Caco-2 (cell line): ENCODE measurements at regions not wholly inside any gene's neighbourhood (a gene's known extent, or its start where the extent isn't known, plus 50 kb on each side); places are given as distances from the start of the nearest gene placed in this dataset.

Experiments
- BruUV-seq: library from RNA; stranded (reverse); fragments of 400-500 nt; replicated peaks from 2 replicates; lab custom pipeline; 2021; lab: Mats Ljungman, UMichigan
- CTCF ChIA-PET: fragments of 300-600 bp; sonication (Branson Sonifier 250); formaldehyde crosslinking; loops from one replicate; lab custom pipeline; 2022; ENCODE audit warnings: antibody characterized with exemption; lab: Charles Lee
- POLR2A ChIA-PET: fragments of 300-600 bp; sonication (Branson Sonifier 250); formaldehyde crosslinking; loops from one replicate; lab custom pipeline; 2022; ENCODE audit warnings: antibody characterized with exemption; lab: Charles Lee
- DNase-seq, 2 experiments: peaks; one replicate each; pipeline versions ENCODE4 v3.0.0 to v3.0.0-alpha.2; 2020 to 2022
- H3K27me3 ChIP-seq: replicated peaks from 2 replicates; pipeline ENCODE4 v1.6.0; 2011; ENCODE audit warnings: low read length; ENCODE audit not compliant: control insufficient read depth, insufficient read depth
- H3K36me3 ChIP-seq: 2 replicates; pipeline ENCODE4 v1.5.1; 2011; ENCODE audit warnings: low read length; ENCODE audit not compliant: control insufficient read depth, insufficient read depth
- H3K4me1 ChIP-seq: fragments of 250-450 bp; sonication (Bioruptor Pico); 2 replicates; pipeline ENCODE4 v1.5.1; 2020; ENCODE audit warnings: mild to moderate bottlenecking
- H3K4me3 ChIP-seq: 2 replicates; pipeline ENCODE4 v1.5.1; 2011; ENCODE audit warnings: low read depth, mild to moderate bottlenecking, control low read depth, low read length
- H3K9me3 ChIP-seq: fragments of 250-450 bp; sonication (Bioruptor Pico); 2 replicates; pipeline ENCODE4 v1.5.1; 2020; ENCODE audit warnings: mild to moderate bottlenecking, moderate library complexity
- H3K27ac Mint-ChIP-seq: one replicate; pipeline ENCODE4 v1.8.0; 2022; ENCODE audit warnings: mixed read lengths; ENCODE audit not compliant: unreplicated experiment
- H3K27me3 Mint-ChIP-seq: one replicate; pipeline ENCODE4 v1.8.0; 2022; ENCODE audit warnings: mixed read lengths; ENCODE audit not compliant: insufficient read depth, unreplicated experiment
- H3K36me3 Mint-ChIP-seq: one replicate; pipeline ENCODE4 v1.8.0; 2022; ENCODE audit warnings: mild to moderate bottlenecking, mixed read lengths; ENCODE audit not compliant: insufficient read depth, unreplicated experiment
- H3K4me1 Mint-ChIP-seq: one replicate; pipeline ENCODE4 v1.8.0; 2022; ENCODE audit warnings: low read depth, mixed read lengths; ENCODE audit not compliant: unreplicated experiment
- H3K4me3 Mint-ChIP-seq: one replicate; pipeline ENCODE4 v1.8.0; 2022; ENCODE audit warnings: mild to moderate bottlenecking, moderate library complexity, mixed read lengths; ENCODE audit not compliant: unreplicated experiment
- H3K9me3 Mint-ChIP-seq: one replicate; pipeline ENCODE4 v1.8.0; 2022; ENCODE audit warnings: mixed read lengths; ENCODE audit not compliant: unreplicated experiment
- CTCF ChIP-seq, 2 experiments: fragments of 200-600 bp in 1 of 2; IDR thresholded peaks; 1 replicate in 1 of 2; 2 replicates in 1 of 2; pipeline versions ENCODE4 v1.5.1 to v1.8.0; 2011 to 2022; ENCODE audit warnings: antibody characterized with exemption in 1 of 2, control low read depth in 1 of 2, inconsistent platforms in 1 of 2, low read depth in 1 of 2, low read length in 1 of 2, mild to moderate bottlenecking in 1 of 2, moderate library complexity in 1 of 2; ENCODE audit not compliant: insufficient read depth in 1 of 2, severe bottlenecking in 1 of 2, unreplicated experiment in 1 of 2
- intact Hi-C: fragments of 100-400 bp; cut with micrococcal nuclease; formaldehyde crosslinking; loops from one replicate; pipeline ENCODE4 v1.10.0; 2022; ENCODE audit not compliant: unreplicated experiment

- DNase-seq: no peak
- Histone ChIP-seq H3K27me3 (no peaks in the 10 kb centered on the region), H3K4me1 (no peaks in the 10 kb centered on the region), H3K4me3 (no peak overlapping the region), H3K36me3 (no peaks in the 10 kb centered on the region), H3K9me3 (no peaks in the 10 kb centered on the region)
- no peak overlapping the region for H3K27ac Mint-ChIP-seq
- ChIA-PET CTCF (no interaction called here), POLR2A (no interaction called here)
- no peaks in the 10 kb centered on the region for H3K36me3 Mint-ChIP-seq
- TF ChIP-seq CTCF (IDR thresholded peaks at IDR 0.05; ENCODE audit: insufficient read depth in 1 of 2, low read depth in 1 of 2, low read length in 1 of 2, severe bottlenecking in 1 of 2, unreplicated experiment in 1 of 2): no peak
- H3K27me3 Mint-ChIP-seq: peaks cover under 1% of the 10 kb centered on the region
- no TSS peak for BruUV-seq
- H3K4me3 Mint-ChIP-seq: no peak overlapping the region
- no peaks in the 10 kb centered on the region for H3K4me1 Mint-ChIP-seq
- no peaks in the 10 kb centered on the region for H3K9me3 Mint-ChIP-seq
- intact Hi-C loops: no loop called here
These were observed 1143.6 kb downstream of the FLRT2 start for GRCh38 chr14:86673523-86673969.

GRCh38 chr14:86672080-86672479 is 1142.1 kb downstream of the FLRT2 start:
- no peak overlapping the region for H3K27ac Mint-ChIP-seq
- H3K4me1 Mint-ChIP-seq: no peaks in the 10 kb centered on the region
- BruUV-seq: no TSS peak

GRCh38 chr14:86665975-86666374 is 1136.0 kb downstream of the FLRT2 start:
- Histone ChIP-seq H3K27me3 (no peaks in the 10 kb centered on the region), H3K4me1 (no peaks in the 10 kb centered on the region), H3K9me3 (no peaks in the 10 kb centered on the region), H3K4me3 (no peak overlapping the region), H3K36me3 (no peaks in the 10 kb centered on the region)
- Mint-ChIP-seq H3K4me1 (no peaks in the 10 kb centered on the region), H3K4me3 (no peak overlapping the region), H3K27me3 (peaks cover 12% of the 10 kb centered on the region), H3K36me3 (no peaks in the 10 kb centered on the region), H3K9me3 (no peaks in the 10 kb centered on the region), H3K27ac (no peak overlapping the region)
- TF ChIP-seq CTCF (IDR thresholded peaks at IDR 0.05; ENCODE audit: insufficient read depth in 1 of 2, low read depth in 1 of 2, low read length in 1 of 2, severe bottlenecking in 1 of 2, unreplicated experiment in 1 of 2): no peak
- intact Hi-C loops: no loop called here
- CTCF ChIA-PET: no interaction called here
- POLR2A ChIA-PET: no interaction called here
- BruUV-seq: no TSS peak
- no peak for DNase-seq

More at GRCh38 chr14:86672080-86672479, 1142.1 kb downstream of the FLRT2 start:
- CTCF ChIA-PET: no interaction called here
- no peak for DNase-seq
- no peak overlapping the region for H3K4me3 ChIP-seq
- Mint-ChIP-seq H3K9me3 (no peaks in the 10 kb centered on the region), H3K36me3 (no peaks in the 10 kb centered on the region), H3K4me3 (no peak overlapping the region), H3K27me3 (peaks cover 2% of the 10 kb centered on the region)
- no peaks in the 10 kb centered on the region for H3K36me3 ChIP-seq
- POLR2A ChIA-PET: no interaction called here
- intact Hi-C loops: no loop called here
- no peaks in the 10 kb centered on the region for H3K27me3 ChIP-seq
- H3K4me1 ChIP-seq: no peaks in the 10 kb centered on the region
- no peaks in the 10 kb centered on the region for H3K9me3 ChIP-seq
- no peak for TF ChIP-seq CTCF (IDR thresholded peaks at IDR 0.05; ENCODE audit: insufficient read depth in 1 of 2, low read depth in 1 of 2, low read length in 1 of 2, severe bottlenecking in 1 of 2, unreplicated experiment in 1 of 2)
